HCT116 (cell line): ENCODE measurements at regions not wholly inside any gene's neighbourhood (a gene's known extent, or its start where the extent isn't known, plus 50 kb on each side); places are given as distances from the start of the nearest gene placed in this dataset.

Experiments used
- ATAC-seq: fragments of 200-7000 bp; cut with Tn5 transposase; 2 replicates; pipeline ENCODE4 v1.9.1; 2020; ENCODE audit warnings: mild to moderate bottlenecking, moderate library complexity
- BruUV-seq: library from RNA; stranded (reverse); fragments of 400-500 nt; replicated peaks from 2 replicates; lab custom pipeline; 2021; lab: Mats Ljungman, UMichigan
- CTCF ChIA-PET: fragments of 300-600 bp; sonication (Branson Sonifier 250); formaldehyde crosslinking; loops from one replicate; lab custom pipeline; 2021; ENCODE audit warnings: antibody characterized with exemption; lab: Charles Lee
- POLR2A ChIA-PET: fragments of 300-600, 350-600 bp; sonication (Branson Sonifier 250); formaldehyde crosslinking; loops from one replicate; lab custom pipeline; 2021; ENCODE audit warnings: antibody characterized with exemption; lab: Charles Lee
- RAD21 ChIA-PET, 2 experiments: fragments of 300-600 bp; sonication (Branson Sonifier 250); formaldehyde crosslinking; loops; one replicate each; lab custom pipeline; 2023; ENCODE audit warnings: low total read pairs in 2 of 2; ENCODE audit not compliant: uncharacterized antibody in 2 of 2, unreplicated experiment in 2 of 2, low non-redundant PET in 1 of 2; lab: Charles Lee
- DNase-seq: peaks from one replicate; pipeline ENCODE4 v3.0.0-alpha.2; 2010; ENCODE audit warnings: low read depth, low spot score
- H2AFZ ChIP-seq: fragments of 200-600 bp; shearing (Covaris generic), sonication (generic); 2 replicates; pipeline ENCODE4 v1.6.1; 2017; ENCODE audit warnings: low read depth, mixed run types, mixed read lengths, antibody characterized with exemption, low read length; ENCODE audit not compliant: poor library complexity, severe bottlenecking
- H3K27ac ChIP-seq: 2 replicates; pipeline ENCODE4 v1.5.1; 2012; ENCODE audit warnings: low read depth, low read length
- H3K27me3 ChIP-seq: fragments of 200-600 bp; sonication (generic); 2 replicates; pipeline ENCODE4 v1.6.1; 2016; ENCODE audit warnings: mixed run types, low read length, mixed read lengths; ENCODE audit not compliant: insufficient read depth
- H3K36me3 ChIP-seq, 2 experiments: fragments of 200-500 bp in 1 of 2; fragments of 200-600 bp in 1 of 2; sonication (Bioruptor generic) in 1 of 2; sonication (generic) in 1 of 2; 2 replicates each; pipeline versions ENCODE4 v1.5.1 to v1.6.1; 2014 to 2016; ENCODE audit warnings: low read length in 2 of 2, inconsistent platforms in 1 of 2, mixed read lengths in 1 of 2, mixed run types in 1 of 2; ENCODE audit not compliant: insufficient read depth in 2 of 2, control insufficient read depth in 1 of 2
- H3K4me1 ChIP-seq, 2 experiments: fragments of 200-600 bp in 1 of 2; sonication (generic) in 1 of 2; 2 replicates each; pipeline versions ENCODE4 v1.5.1 to v1.6.1; 2012 to 2017; ENCODE audit warnings: low read length in 2 of 2, inconsistent platforms in 1 of 2, mild to moderate bottlenecking in 1 of 2, mixed read lengths in 1 of 2, mixed run types in 1 of 2, moderate library complexity in 1 of 2; ENCODE audit not compliant: insufficient read depth in 2 of 2, control insufficient read depth in 1 of 2
- H3K4me2 ChIP-seq: fragments of 200-600 bp; sonication (generic); 2 replicates; pipeline ENCODE4 v1.6.1; 2017; ENCODE audit warnings: mixed run types, low read length, mixed read lengths
- H3K4me3 ChIP-seq, 2 experiments: fragments of 200-600 bp in 1 of 2; sonication (generic) in 1 of 2; replicated peaks in 1 of 2; 2 replicates each; pipeline ENCODE4 v1.5.1; 2011 to 2016; ENCODE audit warnings: low read length in 2 of 2, control low read depth in 1 of 2, low read depth in 1 of 2, mild to moderate bottlenecking in 1 of 2, mixed read lengths in 1 of 2, mixed run types in 1 of 2
- H3K79me2 ChIP-seq: fragments of 200-600 bp; sonication (generic); 2 replicates; pipeline ENCODE4 v1.6.1; 2017; ENCODE audit warnings: mild to moderate bottlenecking, mixed run types, low read length, moderate library complexity, mixed read lengths; ENCODE audit not compliant: insufficient read depth
- H3K9ac ChIP-seq: fragments of 200-600 bp; sonication (generic); 2 replicates; pipeline ENCODE4 v1.6.1; 2016; ENCODE audit warnings: low read length, mixed read lengths
- H3K9me2 ChIP-seq: fragments of 200-600 bp; sonication (generic), shearing (Covaris generic); 2 replicates; pipeline ENCODE4 v1.6.1; 2017; ENCODE audit warnings: mixed run types, mild to moderate bottlenecking, moderate library complexity; ENCODE audit not compliant: insufficient read depth
- H3K9me3 ChIP-seq, 2 experiments: fragments of 200-500 bp in 1 of 2; fragments of 200-600 bp in 1 of 2; sonication (Bioruptor generic) in 1 of 2; sonication (generic) in 1 of 2; 2 replicates each; pipeline ENCODE4 v1.6.1; 2014 to 2017; ENCODE audit warnings: low read length in 2 of 2, mixed read lengths in 2 of 2, inconsistent platforms in 1 of 2, low read depth in 1 of 2, mild to moderate bottlenecking in 1 of 2, mixed run types in 1 of 2, moderate library complexity in 1 of 2; ENCODE audit not compliant: control insufficient read depth in 1 of 2, insufficient read depth in 1 of 2
- H4K20me1 ChIP-seq: fragments of 200-600 bp; sonication (generic), shearing (Covaris generic); 2 replicates; pipeline ENCODE4 v1.6.1; 2017; ENCODE audit warnings: mixed run types, mild to moderate bottlenecking, moderate library complexity; ENCODE audit not compliant: insufficient read depth
- CBX3 ChIP-seq: IDR thresholded peaks from 2 replicates; pipeline ENCODE4 v1.6.1; 2012; ENCODE audit warnings: low read depth
- CEBPB ChIP-seq: IDR thresholded peaks from 2 replicates; pipeline ENCODE4 v1.6.1; 2012; ENCODE audit warnings: low read depth
- ELF1 ChIP-seq: IDR thresholded peaks from 2 replicates; pipeline ENCODE4 v1.6.1; 2012; ENCODE audit warnings: low read depth, borderline replicate concordance
- EZH2 ChIP-seq: fragments of 200-600 bp; sonication (generic); IDR thresholded peaks from 2 replicates; pipeline ENCODE4 v1.6.1; 2017; ENCODE audit warnings: antibody characterized with exemption, mixed run types
- EZH2phosphoT487 ChIP-seq: fragments of 200-600 bp; IDR thresholded peaks from 2 replicates; pipeline ENCODE4 v1.6.1; 2018; ENCODE audit warnings: antibody characterized with exemption, borderline replicate concordance
- FOSL1 ChIP-seq: IDR thresholded peaks from 2 replicates; pipeline ENCODE4 v1.6.1; 2012; ENCODE audit warnings: low read depth
- POLR2A ChIP-seq: IDR thresholded peaks from 2 replicates; pipeline ENCODE4 v1.7.0; 2011; ENCODE audit warnings: borderline replicate concordance; ENCODE audit not compliant: insufficient read depth, insufficient read length; ENCODE audit errors: extremely low read depth
- POLR2AphosphoS5 ChIP-seq: IDR thresholded peaks from 2 replicates; pipeline ENCODE4 v1.6.1; 2011; ENCODE audit warnings: mild to moderate bottlenecking, low read depth, low read length, moderate library complexity
- RAD21 ChIP-seq: IDR thresholded peaks from 2 replicates; pipeline ENCODE4 v1.6.1; 2012; ENCODE audit warnings: low read depth, mild to moderate bottlenecking
- SIN3A ChIP-seq: IDR thresholded peaks from 2 replicates; pipeline ENCODE4 v1.6.1; 2012; ENCODE audit warnings: low read depth
- SP1 ChIP-seq: IDR thresholded peaks from 2 replicates; pipeline ENCODE4 v1.6.1; 2012; ENCODE audit warnings: low read depth
- TCF7L2 ChIP-seq: IDR thresholded peaks from 2 replicates; pipeline ENCODE4 v1.7.0; 2011; ENCODE audit warnings: borderline replicate concordance, inconsistent platforms; ENCODE audit not compliant: insufficient read depth, insufficient read length; ENCODE audit errors: extremely low read depth
- ZFX ChIP-seq: fragments of 450-650 bp; IDR thresholded peaks from 2 replicates; pipeline ENCODE4 v1.6.1; 2017
- ZNF274 ChIP-seq: fragments of 200-500 bp; sonication (Bioruptor generic); IDR thresholded peaks from 2 replicates; pipeline ENCODE4 v1.6.1; 2014; ENCODE audit warnings: mild to moderate bottlenecking, low read depth, low read length, inconsistent platforms
- intact Hi-C: fragments of 100-400 bp; cut with micrococcal nuclease; formaldehyde crosslinking; loops from 2 replicates; pipeline ENCODE4 v1.10.0; 2022
- TF ChIP-seq, protein P1 (sequence below): IDR thresholded peaks from 2 replicates; pipeline ENCODE4 v1.6.1; 2011; ENCODE audit warnings: mild to moderate bottlenecking, low read length, moderate library complexity; ENCODE audit not compliant: insufficient replicate concordance; ENCODE audit errors: extremely low read depth
- TF ChIP-seq, protein P2 (sequence below), 3 experiments: fragments of 200-600 bp in 1 of 3; sonication (generic) in 1 of 3; IDR thresholded peaks in 2 of 3; conservative IDR thresholded peaks in 1 of 3; 2 replicates each; pipeline ENCODE4 v1.5.1; 2012 to 2017; ENCODE audit warnings: low read depth in 2 of 3, low read length in 2 of 3, antibody characterized with exemption in 1 of 3, borderline replicate concordance in 1 of 3, control low read depth in 1 of 3, mild to moderate bottlenecking in 1 of 3, mixed read lengths in 1 of 3, mixed run types in 1 of 3, moderate library complexity in 1 of 3; ENCODE audit not compliant: insufficient read depth in 1 of 3
- TF ChIP-seq, protein P3 (sequence below): IDR thresholded peaks from 2 replicates; pipeline ENCODE4 v1.6.1; 2012
- TF ChIP-seq, protein P4 (sequence below): IDR thresholded peaks from 2 replicates; pipeline ENCODE4 v1.6.1; 2012
- TF ChIP-seq, protein P5 (sequence below): IDR thresholded peaks from 2 replicates; pipeline ENCODE4 v1.6.1; 2012; ENCODE audit warnings: low read depth

DNA sequence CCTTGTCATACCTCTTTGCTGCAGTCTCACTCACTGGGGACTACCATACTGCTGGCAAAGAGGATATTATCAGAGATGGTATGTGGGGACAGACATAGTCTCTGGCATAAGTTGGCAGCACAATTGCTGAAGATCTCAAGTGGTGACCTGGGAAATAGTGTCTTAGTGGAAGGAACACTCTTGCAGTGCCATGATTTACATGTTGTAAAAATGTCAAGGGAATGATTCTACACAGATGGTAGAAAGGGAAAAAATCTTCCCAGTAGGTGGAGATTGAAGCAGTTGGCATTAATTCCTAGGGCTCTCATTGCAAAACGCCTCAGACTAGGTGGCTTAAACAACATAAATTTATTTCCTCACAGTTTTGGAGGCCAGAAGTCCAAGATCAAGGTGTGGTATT is 662.2 kb downstream of the DHX35 start:
- Histone ChIP-seq H3K4me3 (no peak overlapping the region), H3K9me2 (no peaks in the 10 kb centered on the region), H3K9me3 (peaks cover 0 to 15% of the 10 kb centered on the region in 2 experiments; a peak in 2 of 4 replicates), H3K9ac (no peak overlapping the region), H3K4me1 (no peaks in the 10 kb centered on the region), H3K4me2 (no peak overlapping the region), H4K20me1 (no peaks in the 10 kb centered on the region), H3K27me3 (no peaks in the 10 kb centered on the region), H3K36me3 (no peaks in the 10 kb centered on the region), H3K79me2 (no peaks in the 10 kb centered on the region), H2AFZ (no peak overlapping the region), H3K27ac (no peak overlapping the region)
- POLR2A ChIA-PET = no interaction called here
- no peak for ATAC-seq
- RAD21 ChIA-PET = no interaction called here
- CTCF ChIA-PET = no interaction called here
- DNase-seq = no peak
- TF ChIP-seq, protein P1, sequence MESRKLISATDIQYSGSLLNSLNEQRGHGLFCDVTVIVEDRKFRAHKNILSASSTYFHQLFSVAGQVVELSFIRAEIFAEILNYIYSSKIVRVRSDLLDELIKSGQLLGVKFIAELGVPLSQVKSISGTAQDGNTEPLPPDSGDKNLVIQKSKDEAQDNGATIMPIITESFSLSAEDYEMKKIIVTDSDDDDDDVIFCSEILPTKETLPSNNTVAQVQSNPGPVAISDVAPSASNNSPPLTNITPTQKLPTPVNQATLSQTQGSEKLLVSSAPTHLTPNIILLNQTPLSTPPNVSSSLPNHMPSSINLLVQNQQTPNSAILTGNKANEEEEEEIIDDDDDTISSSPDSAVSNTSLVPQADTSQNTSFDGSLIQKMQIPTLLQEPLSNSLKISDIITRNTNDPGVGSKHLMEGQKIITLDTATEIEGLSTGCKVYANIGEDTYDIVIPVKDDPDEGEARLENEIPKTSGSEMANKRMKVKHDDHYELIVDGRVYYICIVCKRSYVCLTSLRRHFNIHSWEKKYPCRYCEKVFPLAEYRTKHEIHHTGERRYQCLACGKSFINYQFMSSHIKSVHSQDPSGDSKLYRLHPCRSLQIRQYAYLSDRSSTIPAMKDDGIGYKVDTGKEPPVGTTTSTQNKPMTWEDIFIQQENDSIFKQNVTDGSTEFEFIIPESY = no peak
- no peak for TF ChIP-seq EZH2
- TF ChIP-seq CEBPB = no peak
- TF ChIP-seq, protein P2, sequence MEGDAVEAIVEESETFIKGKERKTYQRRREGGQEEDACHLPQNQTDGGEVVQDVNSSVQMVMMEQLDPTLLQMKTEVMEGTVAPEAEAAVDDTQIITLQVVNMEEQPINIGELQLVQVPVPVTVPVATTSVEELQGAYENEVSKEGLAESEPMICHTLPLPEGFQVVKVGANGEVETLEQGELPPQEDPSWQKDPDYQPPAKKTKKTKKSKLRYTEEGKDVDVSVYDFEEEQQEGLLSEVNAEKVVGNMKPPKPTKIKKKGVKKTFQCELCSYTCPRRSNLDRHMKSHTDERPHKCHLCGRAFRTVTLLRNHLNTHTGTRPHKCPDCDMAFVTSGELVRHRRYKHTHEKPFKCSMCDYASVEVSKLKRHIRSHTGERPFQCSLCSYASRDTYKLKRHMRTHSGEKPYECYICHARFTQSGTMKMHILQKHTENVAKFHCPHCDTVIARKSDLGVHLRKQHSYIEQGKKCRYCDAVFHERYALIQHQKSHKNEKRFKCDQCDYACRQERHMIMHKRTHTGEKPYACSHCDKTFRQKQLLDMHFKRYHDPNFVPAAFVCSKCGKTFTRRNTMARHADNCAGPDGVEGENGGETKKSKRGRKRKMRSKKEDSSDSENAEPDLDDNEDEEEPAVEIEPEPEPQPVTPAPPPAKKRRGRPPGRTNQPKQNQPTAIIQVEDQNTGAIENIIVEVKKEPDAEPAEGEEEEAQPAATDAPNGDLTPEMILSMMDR (IDR thresholded peaks at IDR 0.05 in 2 of 3, conservative IDR thresholded peaks at IDR 0.05 in 1 of 3; ENCODE audit: borderline replicate concordance in 1 of 3, insufficient read depth in 1 of 3, low read depth in 2 of 3, low read length in 2 of 3) = no peak
- TF ChIP-seq, protein P3, sequence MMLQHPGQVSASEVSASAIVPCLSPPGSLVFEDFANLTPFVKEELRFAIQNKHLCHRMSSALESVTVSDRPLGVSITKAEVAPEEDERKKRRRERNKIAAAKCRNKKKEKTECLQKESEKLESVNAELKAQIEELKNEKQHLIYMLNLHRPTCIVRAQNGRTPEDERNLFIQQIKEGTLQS = no peak
- no peak for TF ChIP-seq RAD21
- no peak for TF ChIP-seq CBX3
- no peak for TF ChIP-seq SP1
- TF ChIP-seq EZH2phosphoT487 = no peak
- TF ChIP-seq POLR2A = no peak
- no peak for TF ChIP-seq SIN3A
- no peak for TF ChIP-seq POLR2AphosphoS5
- TF ChIP-seq, protein P4, sequence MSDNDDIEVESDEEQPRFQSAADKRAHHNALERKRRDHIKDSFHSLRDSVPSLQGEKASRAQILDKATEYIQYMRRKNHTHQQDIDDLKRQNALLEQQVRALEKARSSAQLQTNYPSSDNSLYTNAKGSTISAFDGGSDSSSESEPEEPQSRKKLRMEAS = no peak
- TF ChIP-seq ZFX = no peak
- no peak for TF ChIP-seq ZNF274
- no peak for TF ChIP-seq ELF1
- no peak for TF ChIP-seq FOSL1
- TF ChIP-seq, protein P5, sequence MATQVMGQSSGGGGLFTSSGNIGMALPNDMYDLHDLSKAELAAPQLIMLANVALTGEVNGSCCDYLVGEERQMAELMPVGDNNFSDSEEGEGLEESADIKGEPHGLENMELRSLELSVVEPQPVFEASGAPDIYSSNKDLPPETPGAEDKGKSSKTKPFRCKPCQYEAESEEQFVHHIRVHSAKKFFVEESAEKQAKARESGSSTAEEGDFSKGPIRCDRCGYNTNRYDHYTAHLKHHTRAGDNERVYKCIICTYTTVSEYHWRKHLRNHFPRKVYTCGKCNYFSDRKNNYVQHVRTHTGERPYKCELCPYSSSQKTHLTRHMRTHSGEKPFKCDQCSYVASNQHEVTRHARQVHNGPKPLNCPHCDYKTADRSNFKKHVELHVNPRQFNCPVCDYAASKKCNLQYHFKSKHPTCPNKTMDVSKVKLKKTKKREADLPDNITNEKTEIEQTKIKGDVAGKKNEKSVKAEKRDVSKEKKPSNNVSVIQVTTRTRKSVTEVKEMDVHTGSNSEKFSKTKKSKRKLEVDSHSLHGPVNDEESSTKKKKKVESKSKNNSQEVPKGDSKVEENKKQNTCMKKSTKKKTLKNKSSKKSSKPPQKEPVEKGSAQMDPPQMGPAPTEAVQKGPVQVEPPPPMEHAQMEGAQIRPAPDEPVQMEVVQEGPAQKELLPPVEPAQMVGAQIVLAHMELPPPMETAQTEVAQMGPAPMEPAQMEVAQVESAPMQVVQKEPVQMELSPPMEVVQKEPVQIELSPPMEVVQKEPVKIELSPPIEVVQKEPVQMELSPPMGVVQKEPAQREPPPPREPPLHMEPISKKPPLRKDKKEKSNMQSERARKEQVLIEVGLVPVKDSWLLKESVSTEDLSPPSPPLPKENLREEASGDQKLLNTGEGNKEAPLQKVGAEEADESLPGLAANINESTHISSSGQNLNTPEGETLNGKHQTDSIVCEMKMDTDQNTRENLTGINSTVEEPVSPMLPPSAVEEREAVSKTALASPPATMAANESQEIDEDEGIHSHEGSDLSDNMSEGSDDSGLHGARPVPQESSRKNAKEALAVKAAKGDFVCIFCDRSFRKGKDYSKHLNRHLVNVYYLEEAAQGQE = no peak
- no peak for TF ChIP-seq TCF7L2
- intact Hi-C loops = no loop called here
- BruUV-seq = no TSS peak
